CD4-positive, alpha-beta T cell treated with Interleukin-4 for 4 hours (primary cell): ENCODE measurements at regions not wholly inside any gene's neighbourhood (a gene's known extent, or its start where the extent isn't known, plus 50 kb on each side); places are given as distances from the start of the nearest gene placed in this dataset.

Source experiments
- DNase-seq: peaks from one replicate; pipeline ENCODE4 v3.0.0-alpha.2; 2020

DNA sequence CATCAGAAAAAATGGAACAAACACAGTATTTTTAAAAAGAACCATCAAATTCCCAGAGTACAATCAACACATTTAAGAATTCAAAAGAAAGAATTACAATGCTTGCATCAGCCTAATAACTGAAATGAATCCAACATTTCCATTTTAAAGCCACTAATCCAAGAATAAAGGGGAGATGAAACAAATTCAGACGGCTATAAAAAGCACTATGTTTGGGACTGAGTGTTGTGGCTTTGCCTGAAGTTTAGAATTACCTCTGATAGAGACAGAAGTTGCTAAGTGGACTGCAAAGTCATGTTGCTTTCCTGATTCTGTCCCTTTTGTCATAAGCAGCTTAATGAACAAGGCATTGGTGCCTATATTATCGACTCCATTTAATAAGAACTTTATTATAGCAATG, 135.4 kb upstream of the RGMB start:
- no peak for DNase-seq

DNA sequence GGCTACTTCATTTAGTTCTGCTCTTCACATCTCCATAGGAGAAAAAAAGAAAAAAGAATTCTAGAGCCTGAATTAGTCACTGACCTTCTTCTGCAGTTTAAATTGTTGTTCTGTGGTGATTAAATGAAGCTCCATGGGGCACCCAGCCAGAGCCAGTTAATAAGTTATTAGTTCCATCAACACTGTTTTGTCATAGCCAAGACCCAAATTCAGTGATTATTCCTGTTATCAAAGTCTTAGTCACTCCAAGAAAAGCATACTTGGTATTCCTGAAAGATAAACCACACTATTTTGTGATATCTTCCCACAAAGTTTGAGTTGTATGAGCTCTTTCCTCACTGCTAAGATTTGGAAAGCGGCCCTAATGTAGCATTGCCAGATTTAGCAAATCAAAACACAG, 134.8 kb upstream of the RGMB start:
- no peak for DNase-seq

DNA sequence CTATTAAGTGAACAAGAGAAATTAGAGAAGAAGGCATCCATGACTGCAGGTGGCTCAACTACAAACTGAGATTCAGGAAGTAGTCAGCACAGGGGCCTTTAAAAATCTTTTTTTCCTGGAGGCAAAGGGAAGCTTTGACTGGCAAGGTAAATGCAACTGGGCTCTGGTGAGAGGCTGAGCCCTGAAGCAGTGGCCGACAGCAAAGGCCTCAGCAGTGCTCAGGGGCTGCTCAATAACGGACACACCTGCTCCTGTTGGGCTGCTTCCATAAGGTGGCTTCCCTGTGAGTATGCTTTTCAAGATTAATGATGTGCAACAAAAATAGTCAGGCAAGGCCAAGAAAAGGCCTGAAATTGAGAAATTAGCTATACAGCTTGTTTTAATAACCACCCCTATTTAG, 134.2 kb upstream of the RGMB start:
- no peak for DNase-seq

DNA sequence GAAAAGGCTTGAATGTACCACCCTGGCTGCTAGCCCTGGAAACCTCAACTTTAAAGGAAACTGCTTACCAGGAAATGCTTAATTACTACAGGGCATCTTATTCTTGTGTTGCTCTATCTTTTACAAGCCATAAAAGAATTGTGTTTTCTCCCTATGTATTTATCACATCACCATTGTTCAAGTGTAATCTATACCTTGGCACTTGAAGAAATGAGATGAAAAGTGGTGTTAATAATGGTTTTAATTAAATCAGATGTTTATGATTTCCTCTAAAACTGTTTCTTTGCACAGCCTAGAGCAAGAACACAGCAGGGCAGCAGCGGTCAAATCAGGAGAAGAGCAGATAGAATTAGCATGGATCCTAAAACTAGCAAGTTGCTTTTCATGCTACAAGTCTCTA, 131.8 kb upstream of the RGMB start:
- DNase-seq, result no peak

DNA sequence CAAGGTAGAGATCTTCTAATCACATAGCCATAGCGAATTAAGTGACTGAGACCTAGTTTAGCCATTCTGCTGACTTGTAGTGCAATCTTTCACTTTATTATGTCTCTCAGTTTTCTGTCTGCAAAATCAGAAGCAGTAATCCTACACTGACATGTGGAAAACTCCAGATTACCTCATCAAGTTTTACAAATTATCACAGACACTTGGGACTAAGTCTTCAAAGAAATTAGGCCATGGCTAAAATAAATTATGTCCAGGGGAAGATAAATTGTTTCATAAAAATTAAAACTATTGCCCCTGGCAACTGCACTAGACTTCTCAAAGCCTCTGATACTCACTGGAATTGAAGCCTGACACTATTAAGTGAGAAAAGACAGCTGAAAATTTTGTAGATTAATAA, 129.9 kb upstream of the RGMB start:
- DNase-seq, result no peak

DNA sequence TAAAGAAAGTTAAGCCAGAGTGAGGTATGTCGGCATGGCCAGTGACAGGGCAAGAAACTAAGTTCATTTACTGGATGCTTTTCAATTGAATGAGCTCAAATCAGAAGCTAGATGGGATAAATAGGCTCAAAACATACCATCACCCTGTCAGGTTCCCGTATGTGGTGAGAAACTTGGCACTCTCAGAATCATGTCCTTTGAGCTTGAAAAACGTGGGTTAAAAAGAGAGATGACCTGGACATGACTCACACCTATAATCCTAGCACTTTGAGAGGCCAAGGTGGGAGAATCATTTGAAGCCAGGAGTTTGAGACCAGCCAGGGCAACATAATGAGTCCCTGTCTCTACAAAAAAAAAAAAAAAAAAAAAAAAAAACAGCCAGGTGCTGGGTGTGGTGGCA, 121.7 kb upstream of the RGMB start:
- no peak for DNase-seq

DNA sequence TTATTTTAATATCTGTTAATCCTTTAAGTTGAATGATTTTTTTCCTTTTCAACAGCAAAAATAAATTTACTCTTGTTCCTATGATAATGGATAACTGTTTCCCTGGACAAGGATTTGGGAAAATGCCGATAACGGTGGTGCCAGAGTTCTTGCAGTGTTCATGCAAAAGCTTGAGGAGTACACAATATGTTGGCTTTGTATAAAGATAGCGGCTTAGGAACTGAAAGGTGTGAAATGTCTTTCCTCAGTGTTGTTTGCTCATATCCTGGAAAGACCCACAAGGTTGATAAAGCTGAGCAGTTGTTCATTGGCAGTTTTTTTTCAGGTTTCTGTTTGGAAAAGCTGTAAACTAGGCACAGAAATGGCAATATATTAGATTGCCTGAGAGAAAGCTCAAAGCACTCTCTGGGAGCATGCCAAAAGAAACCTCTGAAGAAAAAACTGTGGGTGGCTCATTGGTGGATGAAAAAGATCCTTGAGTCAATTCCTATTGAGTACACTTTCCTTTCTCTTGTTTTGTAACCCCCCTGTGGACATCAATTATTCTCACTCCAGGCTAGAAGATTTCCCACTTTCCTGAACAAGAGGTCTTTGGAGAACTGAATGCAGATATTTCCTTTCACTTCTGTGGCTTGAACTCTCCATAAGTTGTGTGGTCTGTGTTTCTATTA, 117.2 kb upstream of the RGMB start:
- no peak for DNase-seq

DNA sequence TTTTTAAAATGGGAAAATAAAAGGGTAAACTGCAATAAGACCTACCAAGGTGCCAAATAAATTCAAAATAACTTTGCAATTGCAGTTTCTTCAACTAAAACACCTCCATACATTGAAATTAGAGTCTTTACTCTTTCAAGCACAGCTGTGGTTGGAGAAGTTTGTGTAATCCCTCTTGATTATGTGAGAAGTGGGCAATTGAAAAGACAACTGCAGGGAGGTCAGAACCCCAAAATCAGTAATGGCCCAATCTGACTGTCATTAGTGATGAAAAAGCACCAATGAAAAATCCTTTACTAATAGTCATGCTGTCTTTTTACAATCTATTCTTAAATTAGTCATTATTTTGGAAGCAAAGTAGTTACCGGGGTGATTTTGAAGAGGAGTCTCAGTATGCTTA, 116.7 kb upstream of the RGMB start:
- DNase-seq, result no peak

DNA sequence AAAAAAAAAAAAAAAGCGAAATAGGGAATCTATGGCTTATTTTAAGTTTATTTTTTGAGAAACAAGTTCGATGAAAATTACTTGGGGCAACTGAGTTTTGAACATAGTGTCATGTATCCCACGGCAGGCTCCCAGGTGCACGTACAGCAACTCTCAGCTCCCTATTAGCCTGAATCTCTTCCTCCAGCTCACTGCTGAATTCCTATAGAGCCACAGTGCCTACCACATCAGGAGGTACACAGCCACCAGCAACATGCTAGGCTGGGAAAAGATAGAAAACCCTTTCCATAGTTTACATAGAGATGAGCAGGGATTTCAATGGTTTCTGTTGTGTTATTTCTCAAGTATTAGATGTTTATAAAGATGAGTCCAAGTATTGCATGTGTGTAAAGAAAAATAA, 115.9 kb upstream of the RGMB start:
- DNase-seq, result no peak

DNA sequence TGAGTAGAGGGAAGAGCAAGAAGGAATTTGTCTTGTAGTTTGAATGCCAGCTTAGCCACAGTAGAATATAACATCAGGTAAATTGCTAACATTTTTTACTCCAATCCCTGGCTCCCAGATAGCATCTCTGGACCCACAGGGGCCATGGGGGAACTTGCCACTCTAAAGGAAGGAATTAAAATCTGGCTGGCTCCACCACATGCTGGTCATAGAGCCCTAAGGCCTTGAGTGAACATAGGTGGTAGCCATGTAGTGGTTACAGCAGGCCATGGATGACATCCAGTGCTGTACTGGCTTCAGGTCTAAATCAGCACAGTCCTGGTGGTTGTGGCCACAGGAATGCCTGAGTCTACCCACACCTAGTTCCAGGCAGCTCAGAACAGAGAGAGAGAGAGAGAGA, 109.9 kb upstream of the RGMB start:
- no peak for DNase-seq

DNA sequence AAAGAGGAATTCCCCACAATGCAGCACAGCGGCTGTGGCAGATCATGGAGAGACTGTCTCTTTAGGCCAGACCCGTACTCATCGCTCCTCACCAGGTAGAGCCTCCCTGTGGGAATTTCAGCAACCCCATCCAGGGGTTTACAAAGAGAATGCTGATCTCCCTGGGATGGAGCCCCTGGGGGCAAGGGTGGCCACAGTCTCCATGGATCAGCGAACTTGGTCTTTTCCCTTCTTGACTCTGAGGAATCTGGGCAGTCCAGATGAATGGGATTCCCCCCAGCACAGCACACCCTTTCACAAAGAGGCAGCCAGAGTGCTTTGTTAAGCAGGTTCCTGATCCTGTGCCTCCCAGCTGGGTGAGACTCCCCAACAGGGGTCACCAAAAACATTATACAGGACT, 108.7 kb upstream of the RGMB start:
- no peak for DNase-seq

DNA sequence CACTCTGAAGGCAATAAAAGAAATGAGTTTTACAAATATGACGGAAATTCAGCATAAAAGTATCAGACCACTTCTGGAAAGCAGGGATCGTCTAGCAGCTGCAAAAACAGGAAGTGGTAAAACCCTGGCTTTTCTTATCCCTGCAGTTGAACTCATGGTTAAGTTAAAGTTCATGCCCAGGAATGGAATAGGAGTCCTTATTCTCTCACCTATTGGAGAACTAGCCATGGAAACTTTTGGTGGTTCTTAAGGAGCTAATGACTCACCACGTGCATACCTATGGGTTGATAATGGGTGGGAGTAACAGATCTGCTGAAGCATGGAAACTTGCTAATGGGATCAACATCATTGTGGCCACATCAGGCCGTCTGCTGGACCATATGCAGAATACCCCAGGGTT, 93.5 kb upstream of the RGMB start:
- no peak for DNase-seq

DNA sequence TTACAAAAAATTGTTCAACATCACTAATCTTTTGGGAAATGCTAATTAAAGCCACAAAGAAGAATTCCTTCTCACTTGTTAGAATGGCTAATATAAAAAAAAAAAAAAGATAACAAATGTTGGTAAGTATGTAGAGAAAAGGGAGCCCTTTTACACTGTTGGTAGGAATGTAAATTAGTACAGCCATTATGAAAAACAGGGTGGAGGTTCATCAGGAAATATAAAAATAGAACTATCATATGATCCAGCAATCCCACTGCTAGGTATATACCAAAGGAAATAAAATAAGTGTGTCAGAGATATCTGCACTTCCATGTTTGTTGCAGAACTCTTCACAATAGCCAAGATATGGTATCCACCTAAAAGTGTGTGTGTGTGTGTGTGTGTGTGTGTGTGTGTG, 83.5 kb upstream of the RGMB start:
- DNase-seq, result no peak

DNA sequence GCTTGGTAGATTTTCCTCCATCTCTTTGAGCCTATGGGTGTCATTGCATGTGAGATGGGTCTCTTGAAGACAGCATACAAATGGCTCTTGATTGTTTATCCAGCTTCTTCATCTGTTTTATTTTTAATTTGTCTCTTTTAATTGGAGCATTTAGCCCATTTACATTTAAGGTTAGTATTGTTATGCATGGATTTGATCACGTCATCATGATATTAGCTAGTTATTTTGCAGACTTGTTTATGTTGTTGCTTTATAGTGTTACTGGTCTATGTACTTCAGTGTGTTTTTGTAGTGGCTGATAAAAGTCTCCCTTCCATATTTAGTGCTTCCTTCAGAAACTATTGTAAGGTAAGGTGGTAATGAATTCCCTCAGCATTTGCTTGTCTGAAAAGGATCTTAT, 78.6 kb upstream of the RGMB start:
- DNase-seq, result no peak

DNA sequence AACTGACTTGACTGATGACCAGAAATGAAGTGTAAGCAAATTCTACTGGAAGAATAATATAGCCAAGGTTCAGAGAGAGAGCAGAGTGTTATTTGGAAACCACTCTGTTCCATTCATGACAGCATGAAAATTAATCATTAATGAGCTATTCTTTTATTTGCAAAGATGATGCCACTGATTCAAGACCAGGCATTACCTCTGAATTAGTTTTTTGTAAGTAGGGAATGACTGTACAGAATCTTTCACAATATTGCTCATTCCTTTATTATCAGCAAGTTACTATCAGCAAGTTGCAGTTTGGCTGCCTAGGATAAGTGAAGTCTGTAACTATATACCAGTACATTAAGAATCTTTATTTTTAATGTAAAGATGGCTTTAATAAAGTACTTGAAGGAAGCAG, 75.1 kb upstream of the RGMB start:
- no peak for DNase-seq

DNA sequence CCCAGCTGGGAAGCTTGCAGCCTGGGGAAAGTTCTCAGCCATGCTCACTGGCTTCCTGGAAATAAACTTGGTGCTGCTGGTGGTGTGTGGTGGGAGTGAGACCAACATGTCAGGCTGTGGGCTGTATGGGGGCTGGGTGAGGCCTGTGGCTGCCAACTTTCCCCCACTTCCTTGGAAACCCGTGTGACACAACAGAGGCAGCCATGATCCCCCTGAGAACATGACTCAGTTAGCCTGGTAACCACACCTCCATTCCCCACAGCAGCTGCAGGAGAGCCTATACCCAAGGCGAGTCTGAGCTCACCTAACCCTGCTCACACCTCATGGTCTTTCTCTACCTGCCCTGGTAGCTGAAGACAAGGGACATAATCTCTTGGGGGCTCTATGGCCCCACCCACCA, 72.7 kb upstream of the RGMB start:
- DNase-seq, result no peak

DNA sequence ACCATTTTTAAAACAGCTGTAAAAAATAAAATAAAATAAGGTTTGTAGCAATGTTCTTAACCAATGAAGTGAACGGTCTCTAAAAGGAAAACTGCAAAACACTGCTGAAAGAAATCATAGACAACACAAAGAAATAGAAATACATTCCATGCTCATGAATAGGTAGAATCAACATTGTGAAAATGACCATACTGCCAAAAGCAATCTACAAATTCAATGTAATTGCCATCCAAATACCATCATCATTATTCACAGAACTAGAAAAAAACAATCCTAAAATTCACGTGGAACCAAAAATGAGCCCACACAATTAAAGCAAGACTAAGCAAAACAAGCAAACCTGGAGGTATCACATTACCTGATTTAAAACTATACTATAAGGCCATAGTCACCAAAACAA, 67.6 kb upstream of the RGMB start:
- DNase-seq, result no peak

DNA sequence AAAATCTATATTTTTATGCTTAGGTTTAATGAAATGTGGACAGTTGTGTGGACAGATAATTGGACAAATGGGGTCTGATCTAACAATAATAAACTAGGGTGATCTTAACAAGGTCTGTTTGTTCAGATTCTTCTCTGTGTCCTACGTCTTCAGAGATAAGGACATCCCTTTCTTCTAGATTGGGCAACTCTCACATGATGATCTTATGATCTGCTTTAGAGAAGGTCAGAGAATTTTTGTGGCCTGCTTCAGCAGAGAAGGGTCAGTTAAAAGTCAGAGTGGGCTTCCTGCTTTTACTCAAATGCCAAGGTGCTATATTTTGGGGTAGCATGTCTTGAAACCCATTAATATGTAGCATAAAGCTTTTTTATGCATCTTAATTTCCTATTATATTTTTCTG, 63.8 kb upstream of the RGMB start:
- DNase-seq, result no peak

DNA sequence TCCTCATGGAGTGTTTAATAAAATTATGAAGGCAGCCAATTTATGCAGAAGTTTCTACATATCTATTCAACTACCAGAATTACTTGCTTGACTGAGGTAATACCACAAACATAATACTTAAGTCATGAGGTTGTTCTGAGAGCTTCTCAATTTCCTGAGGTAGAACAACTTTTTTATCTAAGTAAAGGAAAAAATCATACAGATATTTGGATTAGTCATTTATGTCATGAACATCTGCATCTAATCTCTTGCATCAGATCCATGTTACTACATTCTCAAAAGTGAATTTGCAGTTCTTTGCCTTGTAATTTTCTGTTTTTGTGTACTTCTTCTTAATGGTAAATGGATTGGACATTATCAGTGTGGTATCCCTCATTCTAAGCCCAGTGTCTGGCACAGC, 60.4 kb upstream of the RGMB start:
- DNase-seq, result no peak

DNA sequence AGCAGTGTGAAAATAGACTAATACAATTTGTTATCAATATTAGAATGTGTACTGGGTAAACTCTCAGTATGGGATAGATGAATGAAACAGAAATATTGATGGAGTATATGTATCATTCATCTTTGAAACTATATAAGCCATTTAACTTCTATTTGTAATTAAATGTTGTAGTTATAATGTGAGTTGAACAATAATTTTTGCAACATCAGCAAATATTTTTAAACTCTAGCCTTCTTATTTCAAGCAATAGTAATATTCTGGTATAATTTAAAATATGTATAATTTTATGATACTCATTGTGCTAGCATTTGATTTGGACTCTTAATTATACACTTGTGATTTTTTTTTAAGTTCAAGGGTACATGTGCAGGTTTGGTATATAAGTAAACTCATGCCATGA, 59.6 kb upstream of the RGMB start:
- no peak for DNase-seq

DNA sequence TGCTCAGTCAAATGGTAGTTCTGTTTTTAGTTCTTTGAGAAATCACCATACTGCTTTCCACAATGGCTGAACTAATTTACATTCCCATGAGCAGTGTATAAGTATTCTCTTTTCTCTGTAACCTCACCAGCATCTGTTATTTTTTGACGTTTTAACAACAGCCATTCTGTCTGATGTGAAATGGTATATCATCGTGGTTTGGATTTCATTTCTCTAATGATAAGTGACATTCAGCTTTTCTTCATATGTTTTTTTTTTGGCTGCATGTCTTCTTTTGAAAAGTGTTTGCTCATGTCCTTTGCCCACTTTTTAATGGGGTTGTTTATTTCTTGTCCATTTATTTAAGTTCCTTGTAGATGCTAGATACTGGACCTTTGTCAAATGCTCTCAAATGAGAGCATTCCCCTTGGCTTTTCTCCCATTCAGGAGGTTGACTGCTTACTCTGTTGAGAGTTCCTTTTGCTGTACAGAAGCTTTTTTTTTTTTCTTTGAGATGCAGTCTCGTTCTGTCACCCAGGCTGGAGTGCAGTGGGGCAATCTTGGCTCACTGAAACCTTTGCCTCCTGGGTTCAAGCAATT, 58.7 kb upstream of the RGMB start:
- no peak for DNase-seq

DNA sequence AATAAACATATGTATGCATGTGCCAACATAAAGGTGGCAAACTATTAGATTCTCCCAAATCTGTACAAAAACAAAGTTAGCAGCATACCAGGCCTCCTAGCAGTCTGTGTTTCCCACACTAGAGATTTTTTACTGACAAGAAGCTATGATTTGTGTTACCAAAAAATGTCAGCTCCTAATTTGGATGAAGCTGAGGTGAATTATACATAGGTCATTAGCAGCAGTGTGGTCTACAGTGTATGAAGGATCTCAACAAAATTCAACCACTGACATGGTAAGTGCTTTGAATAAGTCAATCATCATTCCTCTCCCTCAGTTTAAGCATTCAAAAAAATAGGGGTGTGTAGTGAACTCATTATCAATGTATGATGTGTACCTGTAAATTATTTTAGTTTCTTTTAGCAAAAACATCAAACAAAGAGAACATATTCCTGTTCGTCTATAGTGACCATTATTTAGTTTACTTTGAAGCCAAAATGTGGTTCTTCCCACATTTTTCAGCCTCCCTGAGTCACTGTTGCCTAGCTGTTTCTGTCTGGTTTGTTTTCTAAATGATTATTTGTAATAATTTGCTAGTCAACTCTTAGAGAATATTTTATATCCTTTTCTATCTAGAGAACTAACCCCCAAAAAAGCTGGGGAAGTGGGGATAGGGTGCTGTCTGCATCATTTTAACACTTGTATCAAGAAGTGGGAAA, 52.1 kb upstream of the RGMB start:
- DNase-seq, result no peak

DNA sequence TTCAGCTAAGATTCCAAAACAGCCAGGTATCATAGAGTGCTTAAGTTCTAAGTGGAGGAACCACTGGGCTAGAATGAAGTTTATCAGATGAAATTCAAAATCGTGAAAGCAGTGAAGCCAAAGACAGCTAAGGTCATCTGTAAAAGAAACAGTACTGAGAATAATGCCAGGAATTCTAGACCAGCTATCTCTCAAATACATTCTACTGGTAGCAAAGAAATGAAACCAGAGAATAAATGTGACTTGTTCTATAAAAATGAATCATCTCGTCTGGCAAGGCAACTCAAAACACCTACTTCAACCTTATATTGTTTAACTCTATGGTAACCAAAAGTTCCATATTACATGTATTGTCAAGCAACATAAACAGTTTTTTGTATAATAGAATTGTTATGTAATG, 51.3 kb upstream of the RGMB start:
- no peak for DNase-seq

DNA sequence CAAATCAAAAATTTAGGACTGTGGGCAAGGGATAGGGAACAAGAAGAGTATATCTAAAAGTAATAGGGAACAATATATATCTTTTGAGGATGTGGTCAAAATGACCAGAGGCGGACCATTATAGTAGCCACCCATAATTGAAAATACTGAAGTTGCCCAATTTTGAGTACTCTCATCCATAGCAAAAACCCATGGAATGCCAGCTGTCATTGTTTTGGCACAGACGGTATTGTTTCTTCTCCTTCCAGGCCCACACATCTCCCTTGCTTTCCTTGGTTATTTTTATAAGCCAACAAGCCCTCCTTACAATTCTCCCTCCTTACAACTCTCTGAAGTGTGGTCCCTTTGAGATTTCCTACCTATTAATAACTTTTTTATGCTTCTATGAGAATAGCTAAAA, 50.4 kb upstream of the RGMB start:
- DNase-seq, result no peak
